Heart right ventricle (tissue), 16 donors: ENCODE measurements at regions not wholly inside any gene's neighbourhood (a gene's known extent, or its start where the extent isn't known, plus 50 kb on each side); places are given as distances from the start of the nearest gene placed in this dataset.

ENCODE experiments used
- ATAC-seq, 8 donors: fragments of 200-7000 bp; cut with Tn5 transposase; one replicate each; pipeline ENCODE4 v1.9.1; 2020; ENCODE audit warnings: mild to moderate bottlenecking in 8 of 8, moderate library complexity in 8 of 8, moderate number of reproducible peaks in 1 of 8
- DNase-seq, 2 donors: peaks; one replicate each; pipeline ENCODE4 v3.0.0-alpha.2; 2020
- H3K27ac ChIP-seq, 10 donors: fragments of 200-600 bp; sonication (generic) in 2 of 10; one replicate each; pipeline versions ENCODE4 v1.5.0 to v1.8.0; 2020 to 2022; ENCODE audit warnings: mild to moderate bottlenecking in 3 of 10
- H3K27me3 ChIP-seq, 7 donors: fragments of 200-600 bp; one replicate each; pipeline ENCODE4 v1.8.0; 2021 to 2022; ENCODE audit warnings: mild to moderate bottlenecking in 2 of 7
- H3K36me3 ChIP-seq, 9 donors: fragments of 200-600 bp; sonication (generic) in 1 of 9; one replicate each; pipeline versions ENCODE4 v1.5.0 to v1.8.0; 2020 to 2022; ENCODE audit warnings: mild to moderate bottlenecking in 2 of 9
- H3K4me1 ChIP-seq, 9 donors: fragments of 200-600 bp; sonication (generic) in 1 of 9; one replicate each; pipeline versions ENCODE4 v1.5.0 to v1.8.0; 2020 to 2022; ENCODE audit warnings: mild to moderate bottlenecking in 4 of 9
- H3K4me3 ChIP-seq, 10 donors: fragments of 200-600 bp; sonication (generic) in 2 of 10; one replicate each; pipeline versions ENCODE4 v1.5.0 to v1.8.0; 2020 to 2022; ENCODE audit warnings: mild to moderate bottlenecking in 7 of 10, moderate library complexity in 2 of 10
- H3K9me3 ChIP-seq, 11 donors: fragments of 200-600 bp in 10 of 11; sonication (generic) in 2 of 11; one replicate each; pipeline versions ENCODE4 v1.5.0 to v1.8.0; 2013 to 2022; ENCODE audit warnings: mild to moderate bottlenecking in 2 of 11, control low read depth in 1 of 11, moderate library complexity in 1 of 11
- WGBS, 2 donors: extraction: QIAGEN DNeasy Blood & Tissue Kit; methylation state at CpG; one replicate each; pipeline ENCODE4 v1.1.7; 2013; ENCODE audit warnings: inconsistent platforms in 1 of 2; 5-methylcytosine and 5-hydroxymethylcytosine counted together
- intact Hi-C, 10 donors: fragments of 100-400 bp; cut with DNase I; formaldehyde crosslinking; loops; one replicate each; pipeline versions ENCODE4 v1.11.1 to v1.14.2; 2022
- TF ChIP-seq, protein P1 (sequence below), 9 donors: fragments of 200-600 bp; sonication (generic) in 2 of 9; IDR thresholded peaks; one replicate each; pipeline versions ENCODE4 v1.5.0 to v1.8.0; 2021 to 2022; ENCODE audit warnings: antibody characterized with exemption in 9 of 9, mild to moderate bottlenecking in 5 of 9, moderate library complexity in 1 of 9
- donor health status: Arrhythmogenic right ventricular cardiomyopathy.
- donor health status: ischemic (EF 13 %, LVEDD 7.1; RV severe dilation, severe dysfunction).
- donor health status: healthy with polysubstance abuse.
- donor health status: DM: no; HTN: yes; CAD: no.
- donor health status: DM: no; HTN: no; CAD: no.
- donor health status: ischemic (EF 25% LVEDD 6.9; RV normal size, moderate dysfunction).
- donor health status: ischemic (EF 25% LVEDD 5.7; RV mildly dilated, moderate dysfunction).
- donor health status: healthy.
- donor health status: DM: yes; HTN: yes; CAD: no.
- donor health status: Ischemic cardiomyopathy.
- donor health status: ischemic (EF 35%, LVEDD 5.7; RV mildly dilated, moderate dysfunction).
- donor health status: nonischemic (EF 11% LVEDD 7.7; RV severe dilation, severe dysfunction).
- donor health status: DM: yes; HTN: yes; CAD: no.
- donor health status: PGD.
- donor health status: ischemic (EF 29% LVEDD 5.4; RV normal size, mild dysfunction).
- donor health status: nonischemic (EF 23%, LVEDD 6.1; RV moderate dilation, normal function).

DNA sequence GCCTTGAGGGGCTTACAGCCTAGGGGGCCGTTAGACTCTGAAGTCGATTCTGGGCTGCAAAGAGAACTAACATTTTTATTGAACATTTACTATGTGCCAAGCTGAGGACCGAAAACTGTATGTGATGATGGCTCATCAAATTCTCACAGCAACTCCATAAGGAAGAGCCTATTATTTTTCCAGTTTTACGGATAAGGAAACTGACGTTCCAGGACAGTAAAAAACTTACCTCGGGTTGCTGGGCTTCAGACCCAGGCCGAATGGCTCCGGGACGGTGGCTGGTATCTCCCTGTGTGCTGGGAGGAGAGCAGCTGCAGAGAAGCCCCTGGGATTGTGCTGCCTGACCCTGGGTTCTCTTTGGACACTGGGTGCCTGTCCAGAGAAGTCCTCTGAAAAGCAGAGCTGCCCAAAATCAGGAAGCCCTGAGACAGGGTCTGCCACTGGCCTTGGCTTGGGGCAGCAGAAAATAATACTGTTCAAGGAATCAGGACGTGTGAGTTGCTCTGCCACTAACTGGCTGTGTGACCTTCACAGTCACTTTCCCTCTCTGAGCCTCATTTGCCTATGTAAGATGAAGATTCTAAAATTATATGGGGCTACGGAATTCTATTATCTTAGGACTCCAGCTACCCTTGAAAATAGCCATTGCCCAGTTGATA lies 116.3 kb upstream of the CPEB4 start:
- ATAC-seq (no peak), DNase-seq (no peak)
- 80 to 82% methylated on average over 11 of the region's 11 CpGs for WGBS, 2 donors
- peak overlapping the region in 4 of 10 donors; percentile 46 to 86 (median 67) for H3K27ac ChIP-seq
- TF ChIP-seq, protein P1, sequence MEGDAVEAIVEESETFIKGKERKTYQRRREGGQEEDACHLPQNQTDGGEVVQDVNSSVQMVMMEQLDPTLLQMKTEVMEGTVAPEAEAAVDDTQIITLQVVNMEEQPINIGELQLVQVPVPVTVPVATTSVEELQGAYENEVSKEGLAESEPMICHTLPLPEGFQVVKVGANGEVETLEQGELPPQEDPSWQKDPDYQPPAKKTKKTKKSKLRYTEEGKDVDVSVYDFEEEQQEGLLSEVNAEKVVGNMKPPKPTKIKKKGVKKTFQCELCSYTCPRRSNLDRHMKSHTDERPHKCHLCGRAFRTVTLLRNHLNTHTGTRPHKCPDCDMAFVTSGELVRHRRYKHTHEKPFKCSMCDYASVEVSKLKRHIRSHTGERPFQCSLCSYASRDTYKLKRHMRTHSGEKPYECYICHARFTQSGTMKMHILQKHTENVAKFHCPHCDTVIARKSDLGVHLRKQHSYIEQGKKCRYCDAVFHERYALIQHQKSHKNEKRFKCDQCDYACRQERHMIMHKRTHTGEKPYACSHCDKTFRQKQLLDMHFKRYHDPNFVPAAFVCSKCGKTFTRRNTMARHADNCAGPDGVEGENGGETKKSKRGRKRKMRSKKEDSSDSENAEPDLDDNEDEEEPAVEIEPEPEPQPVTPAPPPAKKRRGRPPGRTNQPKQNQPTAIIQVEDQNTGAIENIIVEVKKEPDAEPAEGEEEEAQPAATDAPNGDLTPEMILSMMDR (IDR thresholded peaks at IDR 0.05), result no peak
- no peaks in the 10 kb centered on the region for H3K9me3 ChIP-seq
- no peaks in the 10 kb centered on the region for H3K36me3 ChIP-seq
- H3K27me3 ChIP-seq, result no peaks in the 10 kb centered on the region
- no peak overlapping the region for H3K4me3 ChIP-seq
- peaks cover 0 to 41% (median 8%) of the 10 kb centered on the region in 9 donors for H3K4me1 ChIP-seq
- intact Hi-C loops, result loop anchor here in 4 of 10 donors (5.0 to 10.0 kb wide), 4 partner anchors 85 to 200 kb away; no protein-coding TSS in a partner anchor

- WGBS, 2 donors, result 73 to 78% methylated on average over 9 of the region's 9 CpGs
- no peak for DNase-seq
- H3K36me3 ChIP-seq, result no peaks in the 10 kb centered on the region
- no peak overlapping the region for H3K4me3 ChIP-seq
- intact Hi-C loops, result loop anchor here in 4 of 10 donors (5.0 to 10.0 kb wide), 4 partner anchors 85 to 200 kb away; no protein-coding TSS in a partner anchor
- ATAC-seq, result no peak
- H3K4me1 ChIP-seq, result peaks cover 0 to 39% (median 1%) of the 10 kb centered on the region in 9 donors
- TF ChIP-seq, protein P1 (IDR thresholded peaks at IDR 0.05), result no peak
- H3K27me3 ChIP-seq, result no peaks in the 10 kb centered on the region
- no peaks in the 10 kb centered on the region for H3K9me3 ChIP-seq
- peak overlapping the region in 6 of 10 donors; percentile 4 to 86 (median 50) for H3K27ac ChIP-seq
Observed at GRCh38 chr5:173772384-173773059, 115.6 kb upstream of the CPEB4 start.

- intact Hi-C loops, result loop anchor here in 4 of 10 donors (5.0 to 10.0 kb wide), 4 partner anchors 83 to 198 kb away; no protein-coding TSS in a partner anchor
- WGBS, 2 donors, result 56 to 68% methylated on average over 4 of the region's 4 CpGs
- ATAC-seq, result peak; percentile 83 to 97 (median 92)
Observed at GRCh38 chr5:173774271-173774761, 113.8 kb upstream of the CPEB4 start.

More at GRCh38 chr5:173774271-173774761, 113.8 kb upstream of the CPEB4 start:
- Histone ChIP-seq H3K4me1 (peaks cover 0 to 54% (median 0%) of the 10 kb centered on the region in 9 donors), H3K36me3 (no peaks in the 10 kb centered on the region), H3K27ac (peak overlapping the region in 9 of 10 donors; percentile 27 to 86 (median 74)), H3K27me3 (no peaks in the 10 kb centered on the region), H3K9me3 (no peaks in the 10 kb centered on the region), H3K4me3 (no peak overlapping the region)
- TF ChIP-seq, protein P1 (IDR thresholded peaks at IDR 0.05), result no peak
- peak; percentile 41 to 64 for DNase-seq
